ENCODE measurements at regions not wholly inside any gene's neighbourhood (a gene's known extent, or its start where the extent isn't known, plus 50 kb on each side); places are given as distances from the start of the nearest gene placed in this dataset.
"Not testable (repeated sequence)": the region's sequence is repeated elsewhere in the genome, so short reads cannot be mapped to it uniquely, and the experiment has no call there.

DNA sequence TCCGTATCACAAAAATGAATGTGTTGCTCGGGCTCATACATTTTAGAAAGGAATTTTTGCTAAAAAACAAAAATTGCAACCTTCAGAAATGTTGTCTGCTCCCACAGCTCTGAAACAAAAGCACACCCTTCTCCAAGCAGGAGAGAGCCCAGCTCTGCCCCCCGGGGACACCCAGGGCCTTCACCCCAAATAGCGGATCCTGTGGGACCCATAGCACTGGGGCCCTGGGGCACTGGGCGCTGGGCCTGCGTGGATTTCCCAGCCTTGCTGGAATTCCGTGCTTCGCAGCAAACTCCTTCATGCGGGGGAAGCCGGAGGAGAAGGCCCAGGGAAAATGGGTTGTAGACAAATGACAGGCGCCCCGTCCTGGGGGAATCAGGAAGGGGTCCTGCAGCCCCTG, 50.5 kb upstream of the SFSWAP start:
- H3K36me3 ChIP-seq; H3K27me3 ChIP-seq; H3K4me1 ChIP-seq; ATAC-seq; in situ Hi-C loops (cut with MboI; ENCODE audit: low sequenced_read_pairs in 4 of 4); H3K27ac ChIP-seq; DNase-seq; H3K4me3 ChIP-seq; H3K9me3 ChIP-seq: not testable (repeated sequence)
- intact Hi-C loops (cut with DNase I; ENCODE audit: low total_unique reads), result loop anchor here (10.0 kb wide), 1 partner anchor 366 kb away; no protein-coding TSS in a partner anchor

Measured in gastrocnemius medialis (tissue), 4 donors.